Stomach smooth muscle (tissue), 2 donors: ENCODE measurements at regions not wholly inside any gene's neighbourhood (a gene's known extent, or its start where the extent isn't known, plus 50 kb on each side); places are given as distances from the start of the nearest gene placed in this dataset.
A peak's percentile ranks its signal among the peaks of the same experiment; 100 is the strongest.

Experiments used
- H3K27ac ChIP-seq: one replicate; pipeline ENCODE4 v1.7.0; 2013; ENCODE audit warnings: mild to moderate bottlenecking, low read length, inconsistent platforms
- H3K27me3 ChIP-seq, 2 donors: one replicate each; pipeline ENCODE4 v1.7.0; 2013; ENCODE audit warnings: low read length in 2 of 2; ENCODE audit not compliant: insufficient read depth in 2 of 2, control insufficient read depth in 1 of 2
- H3K36me3 ChIP-seq, 2 donors: one replicate each; pipeline ENCODE4 v1.7.0; 2013; ENCODE audit warnings: low read length in 2 of 2; ENCODE audit not compliant: control insufficient read depth in 2 of 2, insufficient read depth in 2 of 2
- H3K4me1 ChIP-seq: one replicate; pipeline ENCODE4 v1.7.0; 2013; ENCODE audit warnings: low read length; ENCODE audit not compliant: control insufficient read depth, insufficient read depth
- H3K4me3 ChIP-seq, 2 donors: one replicate each; pipeline ENCODE4 v1.7.0; 2013; ENCODE audit warnings: low read length in 2 of 2
- H3K9ac ChIP-seq, 2 donors: one replicate each; pipeline ENCODE4 v1.7.0; 2013; ENCODE audit warnings: low read length in 2 of 2, mild to moderate bottlenecking in 1 of 2
- H3K9me3 ChIP-seq, 2 donors: one replicate each; pipeline ENCODE4 v1.7.0; 2013; ENCODE audit warnings: low read length in 2 of 2; ENCODE audit not compliant: control insufficient read depth in 2 of 2
- donor health status: healthy.
- donor health status: Pancreatic carcinoma.

DNA sequence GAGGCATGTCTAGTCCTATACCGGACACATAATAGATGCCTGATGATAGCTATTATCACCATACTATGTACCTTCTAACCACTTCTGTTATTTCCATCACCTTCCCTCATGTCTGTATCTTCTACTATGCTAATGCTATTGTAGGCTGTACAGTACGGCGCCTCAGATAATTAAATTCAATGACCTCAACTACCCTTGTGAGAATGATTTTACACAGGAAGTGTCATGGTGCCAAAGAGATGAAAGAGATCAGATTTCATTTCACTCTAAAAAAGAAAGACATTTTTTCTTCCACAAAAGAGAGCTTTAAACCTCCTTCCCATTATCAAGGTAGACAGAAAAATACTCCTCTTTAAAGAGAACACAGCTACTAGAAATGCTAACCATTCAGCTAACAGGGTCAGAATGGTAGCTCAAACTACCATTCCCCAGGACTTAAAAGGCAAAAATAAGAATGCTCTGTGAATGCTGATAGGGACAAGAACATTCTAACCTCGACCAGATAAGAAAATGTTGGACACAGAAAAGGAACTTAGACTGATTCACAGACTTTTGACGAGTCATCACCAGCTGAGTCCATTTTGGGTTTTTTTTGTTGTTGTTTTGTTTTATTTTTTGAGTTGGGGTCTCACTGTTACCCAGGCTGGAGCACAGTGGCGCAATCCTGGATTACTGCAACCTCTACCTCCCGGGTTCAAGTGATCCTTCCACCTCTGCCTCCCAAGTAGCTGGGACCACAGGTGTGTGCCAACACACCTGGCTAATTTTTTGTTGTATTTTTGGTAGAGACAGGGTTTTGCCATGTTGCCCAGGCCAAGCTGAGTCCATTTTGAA is 99.2 kb upstream of the RAPGEF2 start:
- H3K27me3 ChIP-seq: no peaks in the 10 kb centered on the region
- H3K36me3 ChIP-seq: no peaks in the 10 kb centered on the region
- no peak overlapping the region for H3K27ac ChIP-seq
- H3K4me1 ChIP-seq: no peaks in the 10 kb centered on the region
- no peak overlapping the region for H3K4me3 ChIP-seq
- no peaks in the 10 kb centered on the region for H3K9me3 ChIP-seq
- H3K9ac ChIP-seq: no peak overlapping the region

DNA sequence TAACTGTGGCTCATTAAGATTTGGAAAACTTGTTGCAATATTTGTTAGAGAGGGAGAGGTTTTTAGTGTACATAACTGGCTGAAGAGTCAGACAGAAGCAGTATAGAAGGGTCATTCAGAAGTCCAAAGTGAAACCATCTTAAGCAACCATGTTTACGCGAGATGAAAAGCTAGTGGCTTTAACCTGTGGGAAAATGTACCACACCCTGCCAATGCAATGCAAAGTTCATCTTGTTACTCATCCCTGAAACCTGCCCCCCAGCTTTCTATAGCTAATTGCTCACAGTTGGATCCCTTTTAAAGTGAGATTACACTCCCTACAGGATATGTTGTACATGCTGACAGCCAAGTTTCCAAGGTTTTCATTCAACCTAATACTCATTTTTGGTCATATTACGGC is 96.7 kb upstream of the RAPGEF2 start:
- Histone ChIP-seq H3K36me3 (no peaks in the 10 kb centered on the region), H3K9me3 (no peaks in the 10 kb centered on the region), H3K9ac (no peak overlapping the region), H3K4me3 (no peak overlapping the region), H3K27ac (no peak overlapping the region), H3K4me1 (peaks cover 5% of the 10 kb centered on the region), H3K27me3 (no peaks in the 10 kb centered on the region)

DNA sequence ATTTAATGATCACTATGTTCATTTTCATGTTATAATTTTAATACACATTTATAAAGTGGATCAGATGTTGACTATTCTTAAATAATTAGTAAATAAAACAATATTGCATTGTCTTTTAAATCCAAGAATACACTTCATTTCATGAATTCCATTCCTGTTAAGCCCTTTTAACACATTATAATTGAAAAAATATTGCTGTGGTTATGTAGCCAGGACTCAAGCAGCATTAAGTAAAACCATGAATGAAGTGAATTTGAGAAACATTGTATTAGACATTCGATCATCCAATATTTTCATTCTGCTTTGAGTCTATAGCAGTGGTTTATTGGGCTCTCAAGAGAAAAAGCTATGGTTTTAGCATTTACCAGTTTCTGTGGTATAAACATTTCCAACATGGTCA is 94.2 kb upstream of the RAPGEF2 start:
- Histone ChIP-seq H3K9ac (no peak overlapping the region), H3K27ac (no peak overlapping the region), H3K4me3 (no peak overlapping the region), H3K4me1 (peaks cover 5% of the 10 kb centered on the region), H3K9me3 (no peaks in the 10 kb centered on the region), H3K36me3 (no peaks in the 10 kb centered on the region), H3K27me3 (no peaks in the 10 kb centered on the region)

DNA sequence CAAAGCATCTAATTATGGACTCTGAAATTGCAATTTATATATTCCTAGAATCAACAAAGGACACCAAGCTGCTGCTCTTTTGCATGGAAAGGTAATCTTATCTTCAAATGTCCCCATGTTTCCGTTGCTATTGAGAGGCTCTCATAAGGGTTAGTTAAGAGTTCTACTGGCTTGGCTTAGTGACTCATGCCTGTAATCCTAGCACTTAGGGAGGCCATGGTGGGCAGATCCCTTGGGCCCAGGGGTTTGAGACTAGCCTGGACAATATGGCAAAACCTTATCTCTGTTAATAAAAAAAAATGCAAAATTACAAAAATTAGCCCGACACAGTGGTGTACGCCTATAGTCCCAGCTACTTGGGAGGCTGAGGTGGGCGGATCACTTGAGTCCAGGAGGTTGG is 93.4 kb upstream of the RAPGEF2 start:
- H3K9ac ChIP-seq: no peak overlapping the region
- H3K27me3 ChIP-seq: no peaks in the 10 kb centered on the region
- H3K36me3 ChIP-seq: no peaks in the 10 kb centered on the region
- peaks cover 5% of the 10 kb centered on the region for H3K4me1 ChIP-seq
- no peak overlapping the region for H3K4me3 ChIP-seq
- H3K27ac ChIP-seq: no peak overlapping the region
- H3K9me3 ChIP-seq: no peaks in the 10 kb centered on the region

DNA sequence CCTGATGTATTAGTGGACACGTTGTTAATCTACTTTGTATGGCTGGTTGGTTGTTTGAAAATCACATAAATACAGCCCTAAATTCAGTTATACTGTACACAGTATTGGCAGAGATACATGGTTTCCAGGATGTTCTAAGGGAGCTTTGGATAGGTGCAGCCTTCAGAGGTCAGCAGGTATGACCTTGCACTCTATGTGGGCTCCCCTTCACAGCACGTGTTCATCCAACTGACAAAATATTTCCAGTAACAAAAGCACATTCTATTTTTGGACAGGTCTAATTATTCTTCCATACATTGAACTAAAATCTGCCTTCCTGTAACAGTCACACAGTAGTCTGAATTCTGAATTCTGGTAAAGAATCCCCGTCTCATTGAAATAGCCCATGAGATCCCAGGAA is 92.8 kb upstream of the RAPGEF2 start:
- Histone ChIP-seq H3K9me3 (no peaks in the 10 kb centered on the region), H3K4me1 (peaks cover 5% of the 10 kb centered on the region), H3K9ac (peak overlapping the region in 1 of 2 donors; percentile 31), H3K27ac (peak overlapping the region; percentile 13), H3K27me3 (no peaks in the 10 kb centered on the region), H3K36me3 (no peaks in the 10 kb centered on the region), H3K4me3 (peak overlapping the region in 1 of 2 donors; percentile 33)

DNA sequence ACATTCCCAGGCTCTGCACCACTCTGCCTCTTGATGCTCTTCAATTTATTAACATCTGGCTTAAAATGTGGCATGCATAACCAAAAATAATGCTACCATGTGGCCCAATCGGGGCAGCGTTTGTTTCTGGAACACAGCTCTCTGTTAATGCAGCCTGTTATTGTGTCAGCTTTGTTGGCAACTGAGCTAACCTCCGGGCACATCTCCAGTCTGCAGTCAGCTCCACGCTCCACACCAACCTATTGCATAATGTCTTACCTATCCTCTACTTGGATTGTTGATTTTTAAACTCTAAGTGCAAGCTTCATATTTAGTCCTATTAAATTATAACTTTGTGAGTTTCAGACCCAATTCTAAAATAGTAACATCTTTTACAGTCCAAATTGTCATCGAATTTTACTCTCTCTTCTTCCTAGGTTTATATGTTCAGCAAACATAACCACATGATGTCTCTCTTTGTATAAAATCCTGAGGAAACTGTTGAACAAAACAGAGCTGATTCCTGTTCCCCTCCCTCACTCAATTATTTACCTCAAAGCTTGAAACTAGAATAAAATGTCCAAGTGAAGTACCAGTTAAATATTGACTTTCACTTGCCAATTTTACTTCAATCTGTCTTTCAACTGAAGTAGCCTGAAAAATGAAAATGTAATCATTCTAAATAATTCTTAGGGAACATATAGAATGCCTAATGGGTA is 92.2 kb upstream of the RAPGEF2 start:
- H3K27ac ChIP-seq: peak overlapping the region; percentile 13
- H3K9me3 ChIP-seq: no peaks in the 10 kb centered on the region
- peak overlapping the region in 1 of 2 donors; percentile 33 for H3K4me3 ChIP-seq
- H3K9ac ChIP-seq: peak overlapping the region in 1 of 2 donors; percentile 31
- no peaks in the 10 kb centered on the region for H3K36me3 ChIP-seq
- H3K4me1 ChIP-seq: peaks cover 5% of the 10 kb centered on the region
- no peaks in the 10 kb centered on the region for H3K27me3 ChIP-seq

DNA sequence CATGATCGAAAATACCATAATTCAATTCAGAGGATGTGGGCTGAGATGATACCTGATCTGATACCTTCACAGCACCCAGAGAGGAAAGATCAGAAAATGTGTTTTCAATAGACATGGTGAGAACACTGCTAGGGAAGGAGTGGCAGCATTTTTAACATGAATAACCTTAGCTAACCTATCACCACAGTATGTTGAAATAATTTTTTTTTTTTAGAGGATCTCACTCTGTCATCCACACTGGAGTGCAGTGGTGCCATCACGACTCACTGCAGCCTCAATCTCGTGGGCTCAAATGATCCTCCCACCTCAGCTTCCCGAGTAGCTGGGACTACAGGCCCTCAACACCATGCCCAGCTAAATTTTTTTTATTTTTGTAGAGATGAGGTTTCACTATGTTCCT is 90.5 kb upstream of the RAPGEF2 start:
- Histone ChIP-seq H3K4me1 (peaks cover 5% of the 10 kb centered on the region), H3K36me3 (no peaks in the 10 kb centered on the region), H3K9ac (no peak overlapping the region), H3K9me3 (no peaks in the 10 kb centered on the region), H3K27me3 (no peaks in the 10 kb centered on the region), H3K4me3 (no peak overlapping the region), H3K27ac (no peak overlapping the region)

DNA sequence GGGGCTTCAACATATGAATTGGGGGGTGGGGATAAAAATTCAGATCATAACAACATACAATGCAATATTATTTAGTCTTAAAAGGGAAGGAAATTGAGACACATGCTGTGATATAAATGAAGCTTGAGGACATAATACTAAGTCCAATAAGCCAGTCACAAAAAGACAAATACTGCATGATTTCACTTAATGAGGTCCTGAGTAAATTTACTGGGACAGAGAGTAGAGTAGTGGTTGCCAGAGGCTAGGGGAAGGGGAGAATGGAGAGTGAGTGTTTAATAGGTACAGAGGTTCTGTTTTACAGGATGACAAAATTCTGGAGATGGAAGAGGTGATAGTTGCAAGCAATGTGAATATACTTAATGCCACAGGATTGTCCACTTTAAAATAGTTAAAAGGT is 89.2 kb upstream of the RAPGEF2 start:
- Histone ChIP-seq H3K9me3 (no peaks in the 10 kb centered on the region), H3K27me3 (no peaks in the 10 kb centered on the region), H3K4me1 (peaks cover 5% of the 10 kb centered on the region), H3K9ac (no peak overlapping the region), H3K4me3 (no peak overlapping the region), H3K27ac (no peak overlapping the region), H3K36me3 (no peaks in the 10 kb centered on the region)

DNA sequence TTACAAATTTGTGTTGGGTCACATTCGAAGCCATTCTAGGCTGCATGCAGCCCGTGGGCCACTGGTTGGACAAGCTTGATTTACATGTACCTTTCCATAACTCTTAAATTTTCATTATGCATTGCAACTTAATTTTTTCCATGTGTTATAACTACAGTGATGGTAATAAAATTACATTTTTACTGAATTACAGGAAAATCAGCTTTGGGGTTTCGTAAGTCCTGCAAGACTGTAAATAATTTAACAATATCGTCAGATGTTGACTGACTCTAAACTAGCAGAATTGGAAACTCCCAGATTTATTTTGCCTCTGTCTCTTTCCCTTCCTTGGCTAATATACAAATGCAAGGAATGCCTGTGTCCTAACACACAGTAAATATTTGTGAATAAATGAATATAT is 88.0 kb upstream of the RAPGEF2 start:
- Histone ChIP-seq H3K27me3 (no peaks in the 10 kb centered on the region), H3K9ac (no peak overlapping the region), H3K4me3 (no peak overlapping the region), H3K9me3 (no peaks in the 10 kb centered on the region), H3K4me1 (peaks cover 5% of the 10 kb centered on the region), H3K27ac (no peak overlapping the region), H3K36me3 (no peaks in the 10 kb centered on the region)

DNA sequence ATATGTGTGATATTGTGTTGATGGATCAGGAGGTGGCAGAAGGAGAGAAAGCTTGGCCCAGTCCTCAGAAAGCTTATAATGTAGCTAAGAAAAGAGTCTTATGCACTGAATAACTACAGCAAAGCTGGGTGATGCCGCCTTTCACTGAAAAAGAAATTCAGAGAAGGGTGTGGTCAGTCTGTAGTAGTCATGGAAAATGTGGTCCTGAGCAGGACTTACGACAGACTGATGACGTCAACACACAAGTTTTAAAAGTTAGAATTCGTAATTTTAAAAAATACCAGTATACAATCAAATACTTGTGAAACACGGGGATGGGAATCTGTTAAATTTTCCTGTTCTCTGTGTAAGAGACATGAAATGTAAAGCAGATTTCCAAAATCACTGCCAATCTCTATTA is 87.0 kb upstream of the RAPGEF2 start:
- Histone ChIP-seq H3K4me1 (no peaks in the 10 kb centered on the region), H3K4me3 (no peak overlapping the region), H3K9me3 (no peaks in the 10 kb centered on the region), H3K27ac (no peak overlapping the region), H3K27me3 (no peaks in the 10 kb centered on the region), H3K36me3 (no peaks in the 10 kb centered on the region), H3K9ac (peak overlapping the region in 1 of 2 donors; percentile 52)

DNA sequence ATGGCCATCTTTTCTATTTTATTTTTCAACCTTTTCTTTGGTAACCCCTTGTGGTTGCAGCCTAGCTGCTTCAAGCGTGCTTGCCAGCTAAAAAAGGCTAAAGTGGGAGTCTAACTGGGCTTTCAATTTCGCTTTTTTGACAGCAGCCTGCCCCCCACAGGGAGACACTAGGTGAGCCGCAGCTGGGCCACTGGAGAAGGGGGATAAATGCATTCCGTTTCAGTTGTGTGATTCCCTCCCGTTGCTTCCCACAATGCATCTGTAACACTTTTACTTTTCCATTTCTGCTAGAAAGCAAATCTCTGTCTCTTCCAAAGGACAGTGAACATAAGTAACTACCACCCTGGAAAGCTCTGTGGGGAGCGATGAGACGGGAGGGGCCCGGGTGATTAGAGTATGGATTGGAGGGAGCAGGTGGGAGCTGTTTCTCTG is 86.3 kb upstream of the RAPGEF2 start:
- Histone ChIP-seq H3K9me3 (no peaks in the 10 kb centered on the region), H3K4me3 (peak overlapping the region; percentile 58 to 59), H3K4me1 (no peaks in the 10 kb centered on the region), H3K27me3 (no peaks in the 10 kb centered on the region), H3K27ac (peak overlapping the region; percentile 32), H3K9ac (peak overlapping the region in 1 of 2 donors; percentile 52), H3K36me3 (no peaks in the 10 kb centered on the region)
